WERI-Rb-1 (cell line): ENCODE measurements at regions not wholly inside any gene's neighbourhood (a gene's known extent, or its start where the extent isn't known, plus 50 kb on each side); places are given as distances from the start of the nearest gene placed in this dataset.

Experiments used
- DNase-seq: peaks from one replicate; pipeline ENCODE4 v3.0.0-alpha.2; 2020
- H3K27ac ChIP-seq: fragments of 250-450 bp; sonication (Bioruptor Pico); 2 replicates; pipeline ENCODE4 v1.5.1; 2020; ENCODE audit warnings: mild to moderate bottlenecking, moderate library complexity
- H3K27me3 ChIP-seq: fragments of 250-450 bp; sonication (Bioruptor Pico); 2 replicates; pipeline ENCODE4 v1.5.1; 2021; ENCODE audit warnings: mild to moderate bottlenecking, low read depth, moderate library complexity; ENCODE audit not compliant: insufficient read depth, severe bottlenecking
- H3K36me3 ChIP-seq: fragments of 250-450 bp; sonication (Bioruptor Pico); 2 replicates; pipeline ENCODE4 v1.5.1; 2020; ENCODE audit warnings: mild to moderate bottlenecking, moderate library complexity
- H3K4me3 ChIP-seq: 2 replicates; pipeline ENCODE4 v1.5.1; 2011; ENCODE audit warnings: low read depth, mild to moderate bottlenecking, control low read depth, low read length
- H3K9me3 ChIP-seq: fragments of 250-450 bp; sonication (Bioruptor Pico); 2 replicates; pipeline ENCODE4 v1.5.1; 2021; ENCODE audit warnings: mild to moderate bottlenecking, moderate library complexity; ENCODE audit not compliant: severe bottlenecking
- TF ChIP-seq, protein P1 (sequence below): IDR thresholded peaks from 2 replicates; pipeline ENCODE4 v1.5.1; 2011; ENCODE audit warnings: low read depth, mild to moderate bottlenecking, control low read depth, inconsistent platforms, low read length

DNA sequence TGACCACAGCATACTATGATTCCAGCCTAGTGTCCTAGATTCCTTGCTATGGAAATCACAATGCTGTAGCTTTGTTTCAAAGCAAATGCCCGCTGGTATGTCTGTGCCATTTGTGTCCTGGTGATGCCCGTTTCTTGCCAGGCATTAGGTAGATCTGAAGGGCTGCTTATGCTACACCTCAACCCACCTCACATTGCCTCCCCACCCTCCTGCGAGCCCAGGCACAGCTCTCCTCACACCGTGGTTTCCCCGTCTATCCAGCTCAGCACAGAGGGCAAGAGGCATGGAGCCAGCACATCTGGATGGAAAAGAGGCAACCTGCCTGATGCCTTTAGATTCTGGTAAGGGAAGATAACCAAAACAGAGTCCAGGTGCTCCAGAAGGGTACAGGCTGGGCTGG, 307.4 kb upstream of the B3GAT1 start:
- TF ChIP-seq, protein P1, sequence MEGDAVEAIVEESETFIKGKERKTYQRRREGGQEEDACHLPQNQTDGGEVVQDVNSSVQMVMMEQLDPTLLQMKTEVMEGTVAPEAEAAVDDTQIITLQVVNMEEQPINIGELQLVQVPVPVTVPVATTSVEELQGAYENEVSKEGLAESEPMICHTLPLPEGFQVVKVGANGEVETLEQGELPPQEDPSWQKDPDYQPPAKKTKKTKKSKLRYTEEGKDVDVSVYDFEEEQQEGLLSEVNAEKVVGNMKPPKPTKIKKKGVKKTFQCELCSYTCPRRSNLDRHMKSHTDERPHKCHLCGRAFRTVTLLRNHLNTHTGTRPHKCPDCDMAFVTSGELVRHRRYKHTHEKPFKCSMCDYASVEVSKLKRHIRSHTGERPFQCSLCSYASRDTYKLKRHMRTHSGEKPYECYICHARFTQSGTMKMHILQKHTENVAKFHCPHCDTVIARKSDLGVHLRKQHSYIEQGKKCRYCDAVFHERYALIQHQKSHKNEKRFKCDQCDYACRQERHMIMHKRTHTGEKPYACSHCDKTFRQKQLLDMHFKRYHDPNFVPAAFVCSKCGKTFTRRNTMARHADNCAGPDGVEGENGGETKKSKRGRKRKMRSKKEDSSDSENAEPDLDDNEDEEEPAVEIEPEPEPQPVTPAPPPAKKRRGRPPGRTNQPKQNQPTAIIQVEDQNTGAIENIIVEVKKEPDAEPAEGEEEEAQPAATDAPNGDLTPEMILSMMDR = no peak
- DNase-seq = no peak
- Histone ChIP-seq H3K4me3 (no peak overlapping the region), H3K27ac (no peak overlapping the region), H3K36me3 (no peaks in the 10 kb centered on the region), H3K27me3 (peaks cover 54% of the 10 kb centered on the region), H3K9me3 (no peaks in the 10 kb centered on the region)

DNA sequence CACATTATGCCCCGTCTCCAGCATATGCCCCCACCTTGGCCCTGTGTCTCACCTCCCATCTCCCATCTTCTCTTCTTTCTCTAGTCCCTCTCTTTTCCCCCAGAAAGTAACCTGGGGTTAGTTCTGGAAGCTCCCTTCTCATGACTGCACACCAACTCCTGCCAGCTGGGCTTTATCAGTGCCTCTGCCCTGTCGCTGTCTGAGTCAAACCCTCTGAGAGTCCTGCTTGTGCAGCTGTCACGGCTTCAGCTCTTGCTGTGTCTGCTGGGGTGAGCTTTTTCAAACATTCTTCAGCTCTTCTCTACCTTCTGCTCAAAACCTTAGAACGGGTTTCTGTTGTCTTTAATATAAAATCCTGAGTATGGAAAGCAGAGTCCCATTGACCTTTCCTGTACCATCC, 304.5 kb upstream of the B3GAT1 start:
- Histone ChIP-seq H3K27ac (no peak overlapping the region), H3K27me3 (peaks cover 55% of the 10 kb centered on the region)
- TF ChIP-seq, protein P1 = no peak

DNA sequence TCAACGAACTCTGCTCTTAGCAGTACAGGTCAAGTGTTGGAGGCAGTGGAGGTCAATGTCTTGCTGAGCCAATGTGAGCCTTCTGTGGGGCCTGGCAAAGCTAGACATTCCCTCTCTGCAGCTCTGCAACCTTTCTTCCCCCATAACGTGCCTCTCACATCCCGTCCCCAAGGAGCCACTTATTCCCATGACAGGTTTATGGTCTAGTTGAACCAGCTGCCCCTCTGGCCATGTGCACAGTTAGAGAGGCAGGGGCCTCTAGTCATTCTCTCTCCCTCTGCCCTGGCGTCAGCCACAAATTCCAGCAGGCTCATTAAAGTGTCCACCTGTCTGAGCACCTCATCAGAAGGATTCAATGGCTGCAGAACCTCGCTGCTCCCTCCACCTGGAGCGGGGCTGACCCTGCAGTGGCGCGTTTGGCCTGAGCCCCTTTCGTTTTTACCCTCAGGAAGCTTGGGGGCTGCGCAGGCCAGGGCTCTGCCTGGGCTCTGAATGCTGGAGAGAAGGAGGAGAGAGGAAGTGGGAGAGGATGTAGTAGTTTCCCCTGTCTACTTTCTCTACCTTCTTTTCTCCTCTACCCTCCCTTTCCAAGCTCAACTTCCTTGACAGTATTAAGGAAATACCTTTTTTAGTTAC, 302.1 kb upstream of the B3GAT1 start:
- TF ChIP-seq, protein P1 = no peak
- H3K27me3 ChIP-seq = peaks cover 52% of the 10 kb centered on the region
- H3K36me3 ChIP-seq = no peaks in the 10 kb centered on the region
- no peak overlapping the region for H3K4me3 ChIP-seq
- H3K27ac ChIP-seq = no peak overlapping the region
- H3K9me3 ChIP-seq = no peaks in the 10 kb centered on the region
- no peak for DNase-seq

More for the DNA sequence above, 304.5 kb upstream of the B3GAT1 start:
- no peak for DNase-seq
- H3K36me3 ChIP-seq = no peaks in the 10 kb centered on the region
- no peaks in the 10 kb centered on the region for H3K9me3 ChIP-seq
- H3K4me3 ChIP-seq = no peak overlapping the region

DNA sequence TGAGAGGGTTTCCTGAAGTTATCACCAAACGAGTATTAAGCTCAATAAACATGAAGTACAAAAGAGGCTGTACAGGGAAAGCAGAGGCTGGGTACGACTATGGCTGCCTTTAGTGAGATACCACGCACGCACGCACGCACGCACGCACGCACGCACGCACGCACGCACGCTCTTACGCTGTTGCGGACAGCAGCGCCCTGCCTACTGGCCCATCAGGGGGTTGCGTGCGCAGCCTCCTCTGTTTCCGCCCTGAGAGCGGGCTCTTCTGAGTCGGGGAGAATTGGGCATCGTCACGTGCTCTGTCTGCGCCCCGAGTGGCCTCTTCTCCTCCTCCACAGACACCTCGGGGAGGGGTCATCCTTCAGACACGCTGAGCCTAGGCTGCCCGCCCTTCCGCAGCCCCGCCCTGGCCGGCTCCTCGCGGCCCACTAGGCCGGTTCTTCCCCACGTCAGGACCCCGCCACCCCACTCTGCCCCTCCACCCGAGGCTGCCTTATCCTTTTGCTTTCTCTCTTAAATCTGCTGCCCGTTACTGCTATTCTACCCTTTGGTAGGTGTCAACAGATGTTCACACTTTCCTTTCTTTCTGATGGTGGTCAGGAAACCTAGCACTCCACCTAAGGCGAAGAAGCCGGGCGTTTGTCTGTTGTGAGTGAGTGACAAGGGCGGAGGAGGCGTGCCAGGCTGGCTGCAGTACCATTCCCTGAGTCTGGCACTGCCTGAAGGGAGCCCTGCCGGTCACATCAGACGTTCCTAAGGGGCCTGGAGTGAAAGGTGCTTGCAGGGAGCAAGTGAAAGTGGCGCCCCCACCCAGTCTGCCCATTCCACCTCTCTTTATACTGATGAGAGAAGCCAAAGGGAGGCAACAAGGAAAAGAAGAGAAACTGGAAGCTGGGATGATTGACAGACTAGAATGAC, 300.4 kb upstream of the B3GAT1 start:
- H3K4me3 ChIP-seq = no peak overlapping the region
- no peaks in the 10 kb centered on the region for H3K36me3 ChIP-seq
- H3K27me3 ChIP-seq = peaks cover 38% of the 10 kb centered on the region
- no peak overlapping the region for H3K27ac ChIP-seq
- no peaks in the 10 kb centered on the region for H3K9me3 ChIP-seq
- no peak for DNase-seq
- TF ChIP-seq, protein P1 = no peak

DNA sequence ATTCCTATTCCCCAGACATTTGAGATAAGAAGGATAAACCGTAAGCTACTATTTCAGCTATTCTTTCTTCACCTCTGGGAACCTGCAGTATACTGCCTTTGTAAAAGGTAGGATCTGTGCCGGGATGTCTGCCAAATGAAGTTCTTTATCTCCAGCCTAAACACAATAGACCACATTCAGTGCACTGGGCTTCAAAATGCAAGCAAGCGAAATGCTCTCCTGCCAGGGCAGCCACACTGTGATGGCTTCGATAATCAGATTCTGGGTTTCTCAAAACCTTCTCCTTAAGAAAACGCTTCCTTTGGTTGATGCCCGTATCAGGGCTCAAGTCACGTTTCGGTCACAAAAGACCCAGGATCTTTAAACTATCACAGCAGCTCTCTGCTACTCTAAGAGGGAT, 299.5 kb upstream of the B3GAT1 start:
- no peaks in the 10 kb centered on the region for H3K36me3 ChIP-seq
- peaks cover 29% of the 10 kb centered on the region for H3K27me3 ChIP-seq
- no peak overlapping the region for H3K4me3 ChIP-seq
- H3K9me3 ChIP-seq = no peaks in the 10 kb centered on the region
- DNase-seq = no peak
- H3K27ac ChIP-seq = no peak overlapping the region
- TF ChIP-seq, protein P1 = no peak
